CD4-positive, alpha-beta T cell treated with Interleukin-10 for 1 hour (primary cell): ENCODE measurements at regions not wholly inside any gene's neighbourhood (a gene's known extent, or its start where the extent isn't known, plus 50 kb on each side); places are given as distances from the start of the nearest gene placed in this dataset.
"Not testable (repeated sequence)": the region's sequence is repeated elsewhere in the genome, so short reads cannot be mapped to it uniquely, and the experiment has no call there.

Experiments
- DNase-seq: peaks from one replicate; pipeline ENCODE4 v3.0.0-alpha.2; 2020

GRCh38 chr4:60400593-60400992, 799.5 kb upstream of the ADGRL3 start:
- DNase-seq = no peak

GRCh38 chr4:60404027-60404426, 796.1 kb upstream of the ADGRL3 start:
- no peak for DNase-seq

- no peak for DNase-seq
These were observed 777.7 kb upstream of the ADGRL3 start for GRCh38 chr4:60422439-60422838.

- not testable (repeated sequence) for DNase-seq
These were observed 776.4 kb upstream of the ADGRL3 start for GRCh38 chr4:60423573-60424184.

GRCh38 chr4:60432911-60433310, 767.2 kb upstream of the ADGRL3 start:
- DNase-seq = no peak

GRCh38 chr4:60443068-60443467, 757.1 kb upstream of the ADGRL3 start:
- no peak for DNase-seq

- DNase-seq = no peak
These were observed 756.3 kb upstream of the ADGRL3 start for GRCh38 chr4:60443796-60444195.

- no peak for DNase-seq
These were observed 750.1 kb upstream of the ADGRL3 start for GRCh38 chr4:60450054-60450453.

GRCh38 chr4:60452266-60452665, 747.9 kb upstream of the ADGRL3 start:
- no peak for DNase-seq

GRCh38 chr4:60455380-60455779, 744.7 kb upstream of the ADGRL3 start:
- DNase-seq = no peak

- no peak for DNase-seq
These were observed 738.6 kb upstream of the ADGRL3 start for GRCh38 chr4:60461551-60461950.

- no peak for DNase-seq
These were observed 736.1 kb upstream of the ADGRL3 start for GRCh38 chr4:60463857-60464502.

GRCh38 chr4:60482921-60483351, 717.2 kb upstream of the ADGRL3 start:
- DNase-seq = no peak

GRCh38 chr4:60485276-60485675, 714.9 kb upstream of the ADGRL3 start:
- no peak for DNase-seq

GRCh38 chr4:60487118-60487761, 712.9 kb upstream of the ADGRL3 start:
- not testable (repeated sequence) for DNase-seq

GRCh38 chr4:60500810-60501209, 699.3 kb upstream of the ADGRL3 start:
- DNase-seq = no peak

GRCh38 chr4:60502733-60503132, 697.4 kb upstream of the ADGRL3 start:
- DNase-seq = no peak

- DNase-seq = no peak
These were observed 694.1 kb upstream of the ADGRL3 start for GRCh38 chr4:60506061-60506460.

- DNase-seq = no peak
These were observed 677.9 kb upstream of the ADGRL3 start for GRCh38 chr4:60522265-60522664.

GRCh38 chr4:60531776-60532379, 668.2 kb upstream of the ADGRL3 start:
- DNase-seq = no peak

GRCh38 chr4:60544981-60545380, 655.1 kb upstream of the ADGRL3 start:
- no peak for DNase-seq

GRCh38 chr4:60562334-60562733, 637.8 kb upstream of the ADGRL3 start:
- no peak for DNase-seq

GRCh38 chr4:60565558-60565957, 634.6 kb upstream of the ADGRL3 start:
- DNase-seq = no peak

- DNase-seq = no peak
These were observed 624.8 kb upstream of the ADGRL3 start for GRCh38 chr4:60575336-60575735.
